Kidney (tissue), 13 donors: ENCODE measurements at regions not wholly inside any gene's neighbourhood (a gene's known extent, or its start where the extent isn't known, plus 50 kb on each side); places are given as distances from the start of the nearest gene placed in this dataset.

Experiments used
- DNase-seq, 5 donors: peaks; one replicate each; pipeline ENCODE4 v3.0.0-alpha.2; 2013 to 2020
- FAIRE-seq: peaks from 2 replicates; lab custom pipeline; 2012; peaks lifted over from hg19 to GRCh38; lab: Jason Lieb, UNC
- H3K27ac ChIP-seq, 2 donors: one replicate each; pipeline ENCODE4 v1.7.0; 2013; ENCODE audit warnings: low read depth in 2 of 2, low read length in 2 of 2, inconsistent platforms in 1 of 2
- H3K27me3 ChIP-seq: one replicate; pipeline ENCODE4 v1.7.1; 2013; ENCODE audit warnings: low read length, inconsistent platforms; ENCODE audit not compliant: control insufficient read depth, insufficient read depth
- H3K36me3 ChIP-seq, 3 donors: one replicate each; pipeline versions ENCODE4 v1.7.0 to v1.7.1; 2013; ENCODE audit warnings: low read length in 3 of 3, control low read depth in 1 of 3, inconsistent platforms in 1 of 3; ENCODE audit not compliant: insufficient read depth in 3 of 3, control insufficient read depth in 2 of 3
- H3K4me1 ChIP-seq, 3 donors: one replicate each; pipeline versions ENCODE4 v1.7.0 to v1.7.1; 2013; ENCODE audit warnings: low read length in 3 of 3, inconsistent platforms in 1 of 3, low read depth in 1 of 3; ENCODE audit not compliant: control insufficient read depth in 2 of 3, insufficient read depth in 2 of 3
- H3K4me3 ChIP-seq, 3 donors: one replicate each; pipeline versions ENCODE4 v1.7.0 to v1.8.1; 2013; ENCODE audit warnings: low read length in 3 of 3, control low read depth in 1 of 3, inconsistent platforms in 1 of 3
- H3K9ac ChIP-seq, 3 donors: one replicate each; pipeline versions ENCODE4 v1.7.0 to v1.7.1; 2013; ENCODE audit warnings: low read length in 3 of 3, control low read depth in 1 of 3, inconsistent platforms in 1 of 3
- H3K9me3 ChIP-seq, 3 donors: one replicate each; pipeline versions ENCODE4 v1.7.0 to v1.7.1; 2013; ENCODE audit warnings: low read length in 3 of 3, control low read depth in 1 of 3, inconsistent platforms in 1 of 3; ENCODE audit not compliant: control insufficient read depth in 2 of 3, insufficient read depth in 1 of 3
- CTCF ChIP-seq: IDR thresholded peaks from 3 replicates; pipeline ENCODE4 v1.5.1; 2012; ENCODE audit warnings: mild to moderate bottlenecking, moderate library complexity, borderline replicate concordance; ENCODE audit not compliant: insufficient read depth; ENCODE audit errors: extremely low read depth
- intact Hi-C: fragments of 100-400 bp; cut with DNase I; formaldehyde crosslinking; loops from one replicate; pipeline ENCODE4 v1.11.1; 2022
- donor health status: control.
- donor health status: control.
- donor health status: control.
- donor health status: control.
- donor health status: control.
- donor health status: DM: yes; HTN: yes; CAD: no.
- donor health status: Normal renal cell carcinoma (clear cell type).

- H3K4me3 ChIP-seq, result peak overlapping the region; percentile 67 to 93 (median 92)
- TF ChIP-seq CTCF, result no peak
- no peaks in the 10 kb centered on the region for H3K9me3 ChIP-seq
- H3K36me3 ChIP-seq, result no peaks in the 10 kb centered on the region
- DNase-seq (peak in 4 of 5 donors; percentile 60 to 76 (median 74)), FAIRE-seq (no peak)
- peaks cover 0 to 2% (median 0%) of the 10 kb centered on the region in 3 donors for H3K4me1 ChIP-seq
- H3K9ac ChIP-seq, result peak overlapping the region; percentile 67 to 90 (median 72)
- intact Hi-C loops, result loop anchor here (10.0 kb wide), 1 partner anchor 961 kb away; no protein-coding TSS in a partner anchor
- H3K27ac ChIP-seq, result peak overlapping the region; percentile 88 to 95
- peaks cover 15% of the 10 kb centered on the region for H3K27me3 ChIP-seq
Observed at GRCh38 chr11:16605389-16605893, 133.0 kb upstream of the C11orf58 start.

- peak in 4 of 5 donors; percentile 53 to 89 (median 76) for DNase-seq
- FAIRE-seq, result no peak
- Histone ChIP-seq H3K9ac (peak overlapping the region; percentile 67 to 90 (median 72)), H3K27me3 (peaks cover 10% of the 10 kb centered on the region), H3K4me1 (peaks cover 0 to 2% (median 0%) of the 10 kb centered on the region in 3 donors), H3K9me3 (no peaks in the 10 kb centered on the region), H3K4me3 (peak overlapping the region; percentile 56 to 93 (median 92)), H3K36me3 (no peaks in the 10 kb centered on the region), H3K27ac (peak overlapping the region; percentile 88 to 95)
- intact Hi-C loops, result loop anchor here (10.0 kb wide), 1 partner anchor 960 kb away; no protein-coding TSS in a partner anchor
- TF ChIP-seq CTCF, result no peak
Observed at GRCh38 chr11:16604794-16605388, 133.6 kb upstream of the C11orf58 start.

GRCh38 chr11:16603890-16604793 lies 134.3 kb upstream of the C11orf58 start:
- no peak for TF ChIP-seq CTCF

More at GRCh38 chr11:16603890-16604793, 134.3 kb upstream of the C11orf58 start:
- Histone ChIP-seq H3K4me1 (peaks cover 0 to 2% (median 0%) of the 10 kb centered on the region in 3 donors), H3K27me3 (peaks cover 3% of the 10 kb centered on the region), H3K36me3 (no peaks in the 10 kb centered on the region), H3K4me3 (peak overlapping the region; percentile 56 to 93 (median 71)), H3K9ac (peak overlapping the region; percentile 24 to 90 (median 51)), H3K9me3 (no peaks in the 10 kb centered on the region), H3K27ac (peak overlapping the region; percentile 82 to 95)
- intact Hi-C loops, result loop anchor here (10.0 kb wide), 1 partner anchor 959 kb away; no protein-coding TSS in a partner anchor
- FAIRE-seq, result no peak
- peak; percentile 60 to 83 (median 73) for DNase-seq
